Loucy (cell line): ENCODE measurements at regions not wholly inside any gene's neighbourhood (a gene's known extent, or its start where the extent isn't known, plus 50 kb on each side); places are given as distances from the start of the nearest gene placed in this dataset.

Experiments
- CTCF ChIP-seq: fragments of 200-600 bp; sonication (generic); conservative IDR thresholded peaks from 2 replicates; pipeline ENCODE4 v1.5.1; 2014; ENCODE audit warnings: mild to moderate bottlenecking, antibody characterized with exemption, low read length
- EZH2phosphoT487 ChIP-seq: fragments of 200-600 bp; IDR thresholded peaks from 2 replicates; pipeline ENCODE4 v1.6.1; 2018; ENCODE audit warnings: antibody characterized with exemption, mild to moderate bottlenecking, moderate library complexity, borderline replicate concordance

GRCh38 chr15:96549136-96549535 lies 218.6 kb downstream of the NR2F2 start:
- TF ChIP-seq CTCF (no peak), EZH2phosphoT487 (no peak)
